GM21515 (cell line): ENCODE measurements at regions not wholly inside any gene's neighbourhood (a gene's known extent, or its start where the extent isn't known, plus 50 kb on each side); places are given as distances from the start of the nearest gene placed in this dataset.

Source experiments
- ATAC-seq: cut with Tn5 transposase; IDR thresholded peaks from one replicate; pipeline ENCODE4 v1.9.1; 2021; ENCODE audit not compliant: unreplicated experiment

- ATAC-seq, result no peak
Measured at GRCh38 chr2:41958775-41959174, 89.0 kb upstream of the PKDCC start.

GRCh38 chr2:41959760-41960159 lies 88.1 kb upstream of the PKDCC start:
- no peak for ATAC-seq

GRCh38 chr2:41962922-41963622 lies 84.7 kb upstream of the PKDCC start:
- ATAC-seq, result no peak

DNA sequence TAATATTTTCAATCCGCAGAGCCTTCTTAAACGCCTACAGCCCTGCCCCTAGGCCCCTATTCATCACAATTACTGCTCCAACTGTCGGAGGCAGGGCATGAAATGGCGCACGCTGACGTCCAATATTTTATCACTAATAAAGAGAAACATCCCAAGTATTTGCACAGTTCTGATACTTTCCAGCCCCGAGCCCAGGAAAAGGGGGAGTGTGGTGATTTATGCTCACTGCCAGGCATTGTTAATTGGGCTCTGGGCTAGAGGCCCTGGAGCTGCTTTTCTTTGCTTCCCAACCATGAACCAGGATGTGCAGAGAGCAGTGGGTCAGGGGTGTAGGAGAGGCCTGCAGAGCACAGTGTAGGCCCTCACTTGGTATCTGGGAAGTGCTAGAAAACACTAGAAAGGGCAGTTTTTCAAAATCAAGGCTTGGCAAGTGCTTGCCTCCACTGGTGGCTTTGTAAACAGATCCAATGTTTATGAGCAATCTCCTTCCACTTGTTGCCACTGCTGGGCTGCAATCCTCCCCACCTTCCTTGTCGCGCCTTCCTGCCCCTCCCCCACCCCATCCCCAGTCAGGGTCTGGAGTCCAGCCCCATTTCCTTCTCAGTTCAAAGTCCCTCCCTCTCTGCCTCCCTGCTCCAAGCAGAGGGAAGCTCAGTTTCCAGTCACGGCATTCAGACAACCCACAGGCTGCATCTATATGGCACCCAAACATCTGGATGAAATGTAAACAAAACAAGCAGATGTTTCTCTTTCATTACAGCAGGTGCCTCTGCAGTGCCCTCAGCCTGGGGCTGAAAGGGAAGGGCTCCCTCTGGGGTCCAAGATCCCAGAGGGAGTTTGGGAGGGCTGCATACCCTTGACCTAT lies 83.9 kb upstream of the PKDCC start:
- ATAC-seq, result no peak

GRCh38 chr2:41965173-41965908 lies 82.5 kb upstream of the PKDCC start:
- ATAC-seq, result no peak

GRCh38 chr2:41965909-41966295 lies 81.9 kb upstream of the PKDCC start:
- ATAC-seq, result no peak

DNA sequence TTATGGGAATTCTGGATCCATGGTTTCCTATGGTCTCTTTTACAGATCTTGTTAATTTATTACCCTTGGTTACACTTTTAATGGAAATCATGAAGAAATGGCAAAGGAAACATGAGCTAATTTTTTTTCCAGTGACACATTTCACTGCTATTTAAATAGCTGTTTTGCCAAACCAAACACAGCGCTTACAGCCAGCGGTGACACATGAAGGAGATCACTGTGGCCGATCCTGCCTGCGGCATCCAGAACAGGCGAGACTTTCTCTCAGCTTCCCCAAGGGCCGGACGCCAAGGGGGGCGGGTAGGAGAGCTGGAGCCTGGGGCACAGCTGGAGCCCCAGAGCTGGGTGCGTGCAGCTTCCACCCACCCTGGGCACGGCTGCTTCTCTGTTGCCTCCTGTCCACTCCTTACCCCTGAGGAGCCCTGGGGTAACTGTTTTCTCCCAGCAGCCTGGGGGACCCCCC lies 81.4 kb upstream of the PKDCC start:
- no peak for ATAC-seq

- no peak for ATAC-seq
Measured at GRCh38 chr2:41966920-41967319, 80.9 kb upstream of the PKDCC start.

DNA sequence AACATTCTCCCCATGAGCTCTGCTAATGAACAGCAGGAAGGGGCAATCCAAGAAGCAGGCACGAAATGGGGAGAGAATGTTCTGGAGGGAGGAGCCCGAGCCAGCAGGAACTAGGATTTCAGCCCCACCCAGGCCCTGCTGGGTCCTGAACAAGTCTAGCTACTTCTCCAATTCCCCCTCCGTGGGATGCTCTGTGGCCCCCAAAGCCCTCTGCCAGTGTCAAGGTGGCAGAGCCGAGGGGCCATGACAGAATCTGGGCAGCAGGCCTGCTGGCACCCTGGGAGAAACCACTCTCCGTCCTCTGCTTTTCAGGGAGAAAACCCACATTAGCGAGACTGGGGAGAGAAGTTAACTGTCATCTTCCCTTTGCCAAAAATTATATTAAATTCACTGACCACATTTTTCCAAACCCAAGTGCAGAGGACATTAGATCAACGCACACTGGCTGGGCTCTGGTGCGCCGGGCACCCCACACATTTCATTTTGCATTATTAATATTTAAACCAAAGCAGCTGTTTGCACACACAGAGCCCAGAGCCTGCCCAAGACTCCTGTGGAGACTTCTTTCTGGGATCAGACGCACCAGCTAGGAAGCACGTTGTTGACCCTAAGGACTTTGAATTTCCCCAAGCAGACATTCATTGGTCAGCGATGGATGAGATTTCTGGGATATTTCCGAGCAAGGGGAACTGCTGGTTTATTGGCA lies 80.2 kb upstream of the PKDCC start:
- no peak for ATAC-seq

- no peak for ATAC-seq
Measured at GRCh38 chr2:41968182-41968578, 79.6 kb upstream of the PKDCC start.

GRCh38 chr2:41970988-41971660 lies 76.7 kb upstream of the PKDCC start:
- no peak for ATAC-seq

DNA sequence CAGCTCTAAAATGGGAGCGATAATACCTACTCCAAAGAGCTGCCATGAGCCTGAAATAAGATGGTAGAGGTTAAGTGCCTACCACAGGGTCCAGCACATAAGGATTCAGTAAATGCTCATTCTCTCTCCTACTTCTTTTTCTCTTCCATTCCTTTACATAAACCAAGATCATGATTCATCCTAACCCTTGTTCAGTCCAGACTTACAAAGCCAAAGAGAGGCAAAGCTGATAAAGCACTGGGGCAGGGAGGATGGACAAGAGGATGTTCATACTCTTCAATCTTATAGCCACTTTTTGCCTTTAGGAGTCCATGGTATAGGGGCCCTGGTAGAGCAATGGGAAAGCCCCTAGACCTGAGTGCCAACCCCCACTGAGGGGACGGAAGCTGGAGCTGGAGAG lies 75.6 kb upstream of the PKDCC start:
- ATAC-seq, result no peak

DNA sequence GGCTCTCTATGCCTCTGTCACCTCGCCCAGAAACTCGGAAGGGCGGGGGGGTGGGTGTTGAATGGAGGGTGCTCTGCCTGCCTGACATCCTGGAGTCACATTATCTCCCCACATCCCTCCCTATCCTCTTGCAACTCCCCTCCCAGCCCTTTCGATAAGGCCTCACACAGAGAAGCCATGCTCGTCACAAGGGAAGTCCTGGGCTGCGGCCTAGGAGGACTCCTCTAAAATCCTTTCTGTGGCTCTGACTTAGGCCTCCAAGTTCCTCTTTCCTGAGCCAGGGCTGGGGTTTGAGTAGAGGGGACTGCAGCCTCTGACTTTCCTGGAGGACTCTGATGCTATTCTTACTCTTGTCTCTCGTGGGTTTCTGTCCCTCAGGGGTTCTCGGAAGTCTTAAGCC lies 75.0 kb upstream of the PKDCC start:
- ATAC-seq, result no peak

DNA sequence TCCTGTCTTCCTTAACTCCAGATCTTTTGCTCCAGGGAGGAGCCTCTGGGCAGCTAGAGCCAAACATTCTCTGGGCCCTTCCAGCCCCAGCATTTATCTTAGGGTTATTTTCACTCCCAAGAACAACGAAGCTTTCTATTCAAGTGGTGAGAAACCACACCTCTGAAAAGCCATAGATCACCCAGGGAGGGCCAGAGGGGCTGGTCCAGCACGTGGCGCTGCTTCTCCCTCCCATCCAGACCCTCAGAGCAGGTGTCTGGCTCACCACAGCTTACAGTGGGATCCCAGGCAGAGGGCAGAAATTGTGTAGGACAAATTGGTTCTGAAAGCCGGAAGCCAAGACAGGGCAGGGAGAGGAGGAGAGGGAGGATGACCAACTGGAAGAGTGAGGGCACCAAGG lies 74.0 kb upstream of the PKDCC start:
- ATAC-seq, result no peak

DNA sequence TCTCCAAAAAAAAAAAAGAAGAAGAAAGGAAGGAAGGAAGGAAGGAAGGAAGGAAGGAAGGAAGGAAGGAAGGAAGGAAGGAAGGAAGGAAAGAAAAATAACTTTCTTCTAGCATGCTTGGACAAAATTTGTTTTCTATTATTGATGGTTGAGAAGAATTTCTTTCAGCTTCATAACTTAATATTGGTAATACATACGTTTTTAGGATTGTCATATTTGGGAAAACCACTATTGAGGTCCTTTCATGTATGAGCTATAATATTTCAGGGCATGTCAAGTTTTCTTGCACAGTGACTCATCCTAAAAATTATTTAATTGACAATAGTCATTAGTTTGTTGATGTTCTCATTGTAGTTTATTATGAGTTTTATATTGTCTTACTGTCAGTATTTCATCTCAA lies 66.4 kb upstream of the PKDCC start:
- no peak for ATAC-seq

GRCh38 chr2:41985573-41986095 lies 62.2 kb upstream of the PKDCC start:
- no peak for ATAC-seq

GRCh38 chr2:41989501-41990180 lies 58.2 kb upstream of the PKDCC start:
- ATAC-seq, result no peak

DNA sequence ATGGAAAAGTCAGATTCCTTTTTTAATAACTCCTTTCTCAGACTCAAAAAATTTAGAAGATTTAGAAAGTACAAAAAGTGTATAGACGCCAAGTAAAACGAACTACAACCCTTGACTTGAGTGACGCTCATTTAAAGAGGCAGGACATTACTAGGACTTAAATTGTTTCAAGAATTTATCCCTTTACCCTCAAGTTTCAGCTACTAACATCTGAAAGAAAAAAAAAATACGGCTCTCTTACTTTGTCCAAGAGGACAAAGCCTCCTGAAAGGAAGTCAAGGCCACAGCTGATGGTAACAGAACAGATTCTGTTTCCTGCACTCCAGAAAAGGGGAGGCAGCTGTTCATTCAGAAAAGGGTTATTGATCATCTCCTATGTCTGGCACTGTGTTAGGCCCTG lies 57.6 kb upstream of the PKDCC start:
- no peak for ATAC-seq

DNA sequence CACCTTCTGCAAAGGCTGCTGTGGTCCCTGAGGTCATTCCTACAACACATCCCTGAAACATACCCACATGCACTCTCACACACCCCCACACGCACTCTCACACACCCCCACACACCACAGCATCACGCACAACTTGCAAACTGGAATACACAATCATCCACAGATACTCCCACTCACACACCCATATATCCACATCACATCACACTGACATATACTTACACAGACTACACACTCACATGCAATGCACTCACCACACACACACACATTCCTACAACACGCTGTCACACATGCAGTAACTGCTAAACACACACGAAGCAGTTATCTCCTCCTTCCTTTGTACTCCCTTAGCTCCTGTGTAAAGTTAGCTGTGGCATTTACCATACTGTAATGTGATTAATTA lies 57.1 kb upstream of the PKDCC start:
- ATAC-seq, result no peak
